SW480 (cell line): ENCODE measurements at regions not wholly inside any gene's neighbourhood (a gene's known extent, or its start where the extent isn't known, plus 50 kb on each side); places are given as distances from the start of the nearest gene placed in this dataset.
"Not testable (repeated sequence)": the region's sequence is repeated elsewhere in the genome, so short reads cannot be mapped to it uniquely, and the experiment has no call there.

Experiments used
- DNase-seq: peaks from one replicate; pipeline ENCODE4 v3.0.0-alpha.2; 2016; ENCODE audit warnings: low spot score

GRCh38 chr7:145919712-145920111, 196.9 kb upstream of the CNTNAP2 start:
- DNase-seq = no peak

DNA sequence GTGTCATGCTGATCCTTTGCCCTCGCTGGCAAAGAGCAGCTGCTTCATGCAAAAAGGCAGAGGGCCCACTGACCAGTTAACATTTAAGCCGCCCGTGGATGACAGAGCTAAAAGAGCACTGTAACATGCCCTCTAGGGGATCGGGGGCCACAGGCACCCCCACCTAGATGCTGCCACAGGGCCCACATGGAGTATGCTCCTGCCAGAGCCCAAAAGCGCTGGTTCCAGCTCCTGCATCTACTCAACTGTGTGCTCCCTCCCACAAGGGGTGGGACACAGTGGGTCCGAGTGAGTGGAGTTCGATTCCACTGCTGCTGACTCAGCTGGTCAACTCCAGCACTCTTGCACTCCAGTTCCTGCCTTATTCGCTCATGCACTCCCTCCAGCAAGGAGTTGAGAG, 199.8 kb upstream of the CNTNAP2 start:
- no peak for DNase-seq

- DNase-seq = no peak
Measured at GRCh38 chr7:145915679-145916078, 200.9 kb upstream of the CNTNAP2 start.

DNA sequence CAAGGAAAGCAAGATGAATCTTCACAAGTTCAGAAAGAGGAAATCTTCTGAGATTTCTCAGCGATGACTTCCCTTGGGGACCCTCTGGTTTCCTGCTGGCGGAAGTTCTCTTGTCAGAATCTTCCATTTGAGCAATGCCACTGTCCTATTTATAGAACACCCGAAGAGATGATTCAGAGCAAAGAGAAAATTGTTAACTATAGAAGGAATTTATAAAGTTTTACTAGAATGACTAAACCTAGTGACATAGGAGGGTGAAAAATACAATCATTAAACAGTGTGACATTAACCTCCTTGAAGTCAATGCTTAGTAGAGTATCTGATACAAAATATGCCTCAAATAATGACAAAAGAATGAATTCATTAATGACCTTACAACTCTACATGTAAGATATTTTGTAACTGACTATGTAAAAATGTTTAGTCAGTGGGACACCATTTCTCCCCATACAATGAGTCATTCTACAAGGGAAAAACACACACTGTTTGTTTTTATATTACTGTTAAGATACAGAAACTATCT, 206.5 kb upstream of the CNTNAP2 start:
- DNase-seq = no peak

- no peak for DNase-seq
Measured at GRCh38 chr7:145903658-145904057, 212.9 kb upstream of the CNTNAP2 start.

DNA sequence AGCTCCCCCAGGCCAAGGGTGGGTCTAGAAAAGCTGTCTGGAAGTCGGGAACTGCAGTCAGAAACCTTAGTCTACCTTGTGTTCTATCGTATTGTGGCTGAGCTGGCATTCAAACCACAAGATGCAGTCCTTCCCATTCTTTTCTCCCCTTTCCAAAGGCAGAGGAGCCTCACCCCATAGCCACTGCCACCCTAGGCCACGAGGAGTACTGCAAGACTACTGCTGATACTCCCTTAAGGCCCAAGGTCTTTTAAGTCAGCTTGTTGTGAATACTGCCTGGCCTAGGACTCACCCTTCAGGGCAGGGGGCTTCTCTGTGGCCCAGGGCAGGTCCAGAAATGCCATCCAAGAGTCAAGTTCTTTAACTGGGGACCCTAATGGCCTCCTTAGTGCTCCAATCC, 214.5 kb upstream of the CNTNAP2 start:
- no peak for DNase-seq

DNA sequence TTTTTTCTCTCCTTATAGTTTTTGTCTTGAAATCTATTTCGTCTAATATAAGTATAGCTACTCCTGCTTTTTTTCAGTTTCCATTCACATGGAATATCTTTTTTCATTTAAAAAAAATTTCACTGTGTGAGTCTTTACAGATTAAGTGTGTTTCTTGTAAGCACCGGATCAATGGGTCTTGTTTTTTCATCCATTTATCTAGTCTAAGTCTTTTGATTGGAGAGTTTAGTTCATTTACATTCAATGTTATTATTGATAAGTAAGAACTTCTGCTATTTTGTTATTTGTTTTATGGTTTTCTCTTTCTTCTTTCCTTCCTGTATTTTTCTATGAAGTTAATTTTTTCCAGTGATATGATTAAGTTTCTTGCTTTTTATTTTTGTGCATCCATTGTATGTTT, 216.7 kb upstream of the CNTNAP2 start:
- DNase-seq = no peak

- no peak for DNase-seq
Measured at GRCh38 chr7:145893925-145894535, 222.6 kb upstream of the CNTNAP2 start.

DNA sequence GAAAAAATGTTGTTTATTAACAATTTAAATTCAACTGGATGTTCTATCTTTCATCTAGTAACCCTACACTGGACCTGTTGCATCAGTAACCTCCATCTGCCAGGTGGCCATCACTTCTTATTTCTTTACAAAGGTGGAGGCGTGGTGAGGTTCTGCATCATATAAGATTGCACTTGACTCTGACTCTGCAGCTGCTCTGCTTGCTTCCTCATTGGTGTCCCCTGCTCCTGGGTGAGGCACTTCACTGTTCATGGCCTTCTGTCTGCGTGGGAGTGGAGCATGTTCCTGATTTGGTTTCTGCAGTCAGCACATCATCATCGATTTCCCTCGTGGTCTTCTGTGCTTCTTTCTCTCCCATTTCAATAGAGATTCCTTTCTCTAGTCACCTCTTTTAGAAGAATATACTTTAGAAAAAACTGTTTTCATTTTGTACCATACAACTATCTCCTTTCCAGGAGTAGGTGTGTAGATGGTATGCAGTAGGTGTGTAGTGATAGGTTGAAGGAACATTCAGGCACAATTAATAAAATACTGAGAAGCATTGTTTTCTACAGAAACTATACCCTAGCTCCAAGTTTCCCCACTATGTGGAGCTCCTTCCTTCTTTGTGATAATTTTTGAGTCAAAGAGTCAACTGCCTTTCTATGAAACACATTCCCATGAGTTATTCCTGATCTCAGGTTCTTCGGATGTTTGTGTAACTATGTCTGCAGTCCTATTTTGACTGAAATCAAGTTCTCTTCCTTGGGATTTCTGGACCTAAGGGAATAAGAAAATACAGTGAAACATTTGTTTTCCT, 231.7 kb upstream of the CNTNAP2 start:
- DNase-seq = no peak

- DNase-seq = no peak
Measured at GRCh38 chr7:145876376-145876775, 240.2 kb upstream of the CNTNAP2 start.

DNA sequence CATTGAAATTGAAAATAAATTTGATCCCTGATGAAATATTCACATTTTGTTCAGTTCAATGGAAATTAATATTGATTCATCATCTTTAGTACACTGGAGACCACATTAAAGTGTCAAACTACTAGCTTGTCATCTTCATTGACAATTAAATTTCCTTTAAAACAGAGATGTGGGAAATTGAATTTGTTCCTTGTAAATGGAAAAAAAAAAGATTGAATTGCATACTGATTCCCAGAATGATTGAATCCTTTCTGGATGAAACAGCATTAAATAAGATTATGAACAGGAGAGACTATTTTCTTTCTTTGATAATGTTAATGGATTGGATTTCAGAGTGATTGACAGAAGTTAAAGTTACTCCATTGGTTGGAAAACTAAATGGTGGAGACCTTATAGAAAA, 241.3 kb upstream of the CNTNAP2 start:
- DNase-seq = no peak

DNA sequence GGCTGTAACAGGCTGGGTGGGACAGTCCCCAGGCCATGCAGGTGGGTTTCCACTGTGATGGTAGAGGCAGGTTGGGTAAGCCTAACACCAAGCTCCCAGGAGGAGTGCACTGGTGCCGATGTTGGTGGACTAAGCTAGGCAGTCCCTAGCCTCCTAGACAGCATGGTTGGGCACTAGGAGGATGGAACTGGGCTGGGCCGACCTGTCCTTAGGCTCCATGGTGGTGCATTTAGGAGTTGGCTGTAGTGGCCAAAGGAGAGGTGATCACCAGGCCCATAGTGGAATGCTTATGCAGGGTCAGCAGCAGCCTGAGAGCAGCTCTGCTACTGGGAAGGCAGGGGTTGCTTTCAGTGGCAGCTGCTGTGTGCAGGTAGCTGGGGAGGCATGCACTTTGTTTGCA, 247.7 kb upstream of the CNTNAP2 start:
- no peak for DNase-seq

- DNase-seq = no peak
Measured at GRCh38 chr7:145862212-145862611, 254.4 kb upstream of the CNTNAP2 start.

DNA sequence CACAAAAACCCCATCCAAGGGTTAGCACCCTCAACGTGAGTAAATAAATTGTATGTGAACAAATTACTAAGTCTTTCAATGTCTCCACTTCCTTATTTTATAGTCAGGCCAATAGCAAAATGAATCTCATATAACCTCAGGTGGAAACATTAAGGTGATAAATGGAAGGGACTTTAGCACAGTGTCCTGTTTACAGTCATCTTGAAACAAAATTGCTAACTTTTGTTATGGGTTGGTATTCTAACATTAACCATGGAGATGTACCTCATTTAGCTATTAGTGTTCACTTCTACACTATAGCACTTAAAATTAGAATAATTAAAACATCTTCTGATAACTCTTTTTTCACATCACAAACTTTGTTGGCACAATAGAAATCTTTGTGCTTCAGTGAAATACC, 255.8 kb upstream of the CNTNAP2 start:
- no peak for DNase-seq

GRCh38 chr7:145850636-145851035, 266.0 kb upstream of the CNTNAP2 start:
- no peak for DNase-seq

GRCh38 chr7:145848691-145849090, 267.9 kb upstream of the CNTNAP2 start:
- no peak for DNase-seq

GRCh38 chr7:145845345-145845744, 271.3 kb upstream of the CNTNAP2 start:
- no peak for DNase-seq

- DNase-seq = no peak
Measured at GRCh38 chr7:145839814-145840213, 276.8 kb upstream of the CNTNAP2 start.

DNA sequence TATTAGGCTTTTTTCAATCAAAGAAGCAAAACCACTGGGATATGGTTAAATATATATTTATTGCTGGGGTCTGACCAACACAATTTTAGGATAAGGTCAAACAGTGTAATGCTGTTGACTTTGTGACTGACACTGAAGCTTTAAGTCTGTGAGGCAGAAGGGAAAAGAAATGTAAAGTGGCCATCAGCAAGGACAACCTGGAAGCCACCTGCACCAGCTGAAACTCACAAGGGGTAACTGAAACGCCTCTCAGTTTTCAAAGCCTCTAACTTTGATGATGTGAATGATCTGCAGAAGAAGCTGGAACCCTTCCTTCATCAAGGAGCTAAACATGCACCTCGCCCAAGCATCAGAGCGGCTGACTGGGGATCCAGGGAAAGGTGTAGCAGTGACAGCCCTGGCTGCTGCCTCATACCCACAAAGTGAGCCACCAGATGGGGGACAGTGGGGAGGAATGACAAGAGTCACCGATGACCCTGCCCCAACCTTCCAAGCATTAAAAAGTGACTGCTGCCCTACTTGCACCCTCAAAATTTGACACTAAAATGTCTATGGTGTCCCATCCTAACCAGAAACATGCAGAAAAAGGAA, 284.9 kb upstream of the CNTNAP2 start:
- DNase-seq = no peak

- DNase-seq = no peak
Measured at GRCh38 chr7:145817687-145818086, 298.9 kb upstream of the CNTNAP2 start.

- DNase-seq = no peak
Measured at GRCh38 chr7:145812218-145812617, 304.4 kb upstream of the CNTNAP2 start.

DNA sequence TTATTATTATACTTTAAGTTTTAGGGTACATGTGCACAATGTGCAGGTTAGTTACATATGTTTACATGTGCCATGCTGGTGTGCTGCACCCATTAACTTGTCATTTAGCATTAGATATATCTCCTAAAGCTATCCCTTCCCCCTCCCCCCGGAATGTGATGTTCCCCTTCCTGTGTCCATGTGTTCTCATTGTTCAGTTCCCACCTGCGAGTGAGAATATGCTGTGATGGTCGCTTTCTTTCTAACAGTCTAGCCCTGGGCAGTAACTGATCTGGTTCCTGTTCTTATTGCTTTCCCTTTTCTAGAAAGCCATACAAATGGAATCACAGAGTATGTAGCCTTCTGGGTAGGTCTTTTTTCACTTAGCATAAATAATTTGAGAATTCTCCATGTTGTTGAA, 311.1 kb upstream of the CNTNAP2 start:
- DNase-seq = not testable (repeated sequence)

DNA sequence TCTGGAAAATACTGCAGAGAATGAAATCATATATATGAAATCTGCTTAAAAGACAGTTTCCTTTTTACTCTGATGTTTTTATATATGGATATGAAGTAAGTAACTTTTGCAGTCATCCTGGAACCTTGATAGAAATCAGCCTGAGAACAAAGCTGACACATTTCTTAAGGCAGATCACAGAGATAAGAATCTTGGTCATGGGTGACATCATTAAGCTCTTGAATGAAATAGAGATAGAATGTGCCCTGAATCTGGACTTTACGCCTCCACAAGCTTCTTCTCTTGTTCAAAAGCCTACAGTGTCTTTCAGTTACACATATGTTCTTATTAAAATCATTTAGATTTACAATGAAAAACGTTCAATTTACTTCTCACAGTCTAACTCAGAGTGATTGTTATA, 319.1 kb upstream of the CNTNAP2 start:
- DNase-seq = no peak
